CD14-positive monocyte (primary cell): ENCODE measurements at regions not wholly inside any gene's neighbourhood (a gene's known extent, or its start where the extent isn't known, plus 50 kb on each side); places are given as distances from the start of the nearest gene placed in this dataset.

Experiments
- DNase-seq, 3 donors: peaks; one replicate each; pipeline ENCODE4 v3.0.0-alpha.2; 2011 to 2022
- H2AFZ ChIP-seq: 2 replicates; pipeline ENCODE4 v1.6.0; 2012; ENCODE audit warnings: mild to moderate bottlenecking, low read depth, low read length, inconsistent platforms; ENCODE audit not compliant: insufficient read depth, poor library complexity, severe bottlenecking
- H3K27ac ChIP-seq, 2 donors: 1 replicate in 1 of 2; 2 replicates in 1 of 2; pipeline ENCODE4 v1.5.1; 2012 to 2013; ENCODE audit warnings: low read length in 2 of 2, control low read depth in 1 of 2, inconsistent platforms in 1 of 2, low read depth in 1 of 2, mild to moderate bottlenecking in 1 of 2
- H3K27me3 ChIP-seq, 2 donors: one replicate each; pipeline versions ENCODE4 v1.6.0 to v1.6.1; 2011 to 2013; ENCODE audit warnings: low read length in 2 of 2; ENCODE audit not compliant: control insufficient read depth in 2 of 2, insufficient read depth in 2 of 2
- H3K36me3 ChIP-seq, 2 donors: replicated peaks in 1 of 2; 1 replicate in 1 of 2; 2 replicates in 1 of 2; pipeline versions ENCODE4 v1.5.1 to v1.6.1; 2012 to 2013; ENCODE audit warnings: low read length in 2 of 2, control low read depth in 1 of 2, inconsistent platforms in 1 of 2, mild to moderate bottlenecking in 1 of 2; ENCODE audit not compliant: insufficient read depth in 2 of 2, control insufficient read depth in 1 of 2
- H3K4me1 ChIP-seq, 2 donors: 1 replicate in 1 of 2; 2 replicates in 1 of 2; pipeline versions ENCODE4 v1.5.1 to v1.6.1; 2012 to 2013; ENCODE audit warnings: low read length in 2 of 2, control low read depth in 1 of 2, inconsistent platforms in 1 of 2, mild to moderate bottlenecking in 1 of 2, moderate library complexity in 1 of 2; ENCODE audit not compliant: insufficient read depth in 2 of 2, control insufficient read depth in 1 of 2
- H3K4me2 ChIP-seq: replicated peaks from 2 replicates; pipeline ENCODE3; 2012; ENCODE audit warnings: low read length, moderate library complexity, mild to moderate bottlenecking; ENCODE audit not compliant: poor library complexity, severe bottlenecking; ENCODE audit errors: extremely low read depth
- H3K4me3 ChIP-seq, 3 experiments: fragments of 200-600 bp in 1 of 3; sonication (generic) in 1 of 3; replicated peaks in 1 of 3; 1 replicate in 2 of 3; 2 replicates in 1 of 3; pipeline ENCODE4 v1.5.1; 2011 to 2013; ENCODE audit warnings: low read length in 3 of 3, mild to moderate bottlenecking in 3 of 3, control low read depth in 2 of 3, low read depth in 2 of 3, inconsistent platforms in 1 of 3, moderate library complexity in 1 of 3
- H3K79me2 ChIP-seq: 2 replicates; pipeline ENCODE4 v1.6.0; 2012; ENCODE audit warnings: mild to moderate bottlenecking, control low read depth, inconsistent platforms, low read length, moderate library complexity; ENCODE audit not compliant: insufficient read depth
- H3K9ac ChIP-seq: 2 replicates; pipeline ENCODE4 v1.6.0; 2017; ENCODE audit warnings: low read length, mild to moderate bottlenecking; ENCODE audit not compliant: insufficient read depth, poor library complexity, severe bottlenecking
- H3K9me3 ChIP-seq, 2 donors: replicated peaks in 1 of 2; 1 replicate in 1 of 2; 2 replicates in 1 of 2; pipeline versions ENCODE4 v1.5.1 to v1.6.1; 2012 to 2013; ENCODE audit warnings: low read length in 2 of 2, control low read depth in 1 of 2; ENCODE audit not compliant: control insufficient read depth in 1 of 2, insufficient read depth in 1 of 2
- H4K20me1 ChIP-seq: 2 replicates; pipeline ENCODE4 v1.6.0; 2012; ENCODE audit warnings: mild to moderate bottlenecking, low read length, control low read depth, moderate library complexity; ENCODE audit not compliant: insufficient read depth
- H3K27ac Mint-ChIP-seq, 7 donors: one replicate each; pipeline ENCODE4 v1.8.0; 2020; ENCODE audit warnings: mild to moderate bottlenecking in 7 of 7, mixed read lengths in 7 of 7, moderate library complexity in 6 of 7, inconsistent platforms in 2 of 7
- H3K27me3 Mint-ChIP-seq, 3 donors: one replicate each; pipeline ENCODE4 v1.8.0; 2021 to 2022; ENCODE audit warnings: low read depth in 3 of 3, mild to moderate bottlenecking in 3 of 3, mixed read lengths in 3 of 3, moderate library complexity in 3 of 3, inconsistent platforms in 1 of 3
- H3K36me3 Mint-ChIP-seq, 2 donors: one replicate each; pipeline ENCODE4 v1.8.0; 2020; ENCODE audit warnings: mixed read lengths in 2 of 2, inconsistent platforms in 1 of 2, mild to moderate bottlenecking in 1 of 2
- H3K4me1 Mint-ChIP-seq: one replicate; pipeline ENCODE4 v1.8.0; 2020; ENCODE audit warnings: mild to moderate bottlenecking, mixed read lengths
- H3K4me3 Mint-ChIP-seq, 2 donors: one replicate each; pipeline ENCODE4 v1.8.0; 2020; ENCODE audit warnings: mild to moderate bottlenecking in 2 of 2, mixed read lengths in 2 of 2, moderate library complexity in 1 of 2
- H3K9me3 Mint-ChIP-seq, 7 donors: one replicate each; pipeline ENCODE4 v1.8.0; 2020 to 2022; ENCODE audit warnings: mixed read lengths in 7 of 7, mild to moderate bottlenecking in 6 of 7, moderate library complexity in 6 of 7, inconsistent platforms in 2 of 7
- CTCF ChIP-seq: fragments of 200-600 bp; IDR thresholded peaks from one replicate; pipeline ENCODE4 v1.8.0; 2022; ENCODE audit warnings: antibody characterized with exemption, mild to moderate bottlenecking
- WGBS: methylation state at CpG from one replicate; pipeline ENCODE4 v1.1.5; 2013; ENCODE audit warnings: missing lambda C conversion rate; ENCODE audit not compliant: insufficient coverage; 5-methylcytosine and 5-hydroxymethylcytosine counted together
- intact Hi-C, 2 donors: fragments of 100-400 bp; cut with micrococcal nuclease; formaldehyde crosslinking; loops; one replicate each; pipeline versions ENCODE4 v1.15.0 to v1.15.1; 2023

GRCh38 chr9:17881371-17881770 is 302.5 kb downstream of the SH3GL2 start:
- H3K9me3 Mint-ChIP-seq = peaks cover 0 to 3% (median 0%) of the 10 kb centered on the region in 7 donors
- H3K36me3 Mint-ChIP-seq = no peaks in the 10 kb centered on the region
- H4K20me1 ChIP-seq = no peaks in the 10 kb centered on the region
- H3K4me1 Mint-ChIP-seq = no peaks in the 10 kb centered on the region
- no peak overlapping the region for H2AFZ ChIP-seq
- H3K27ac Mint-ChIP-seq = no peak overlapping the region
- intact Hi-C loops = no loop called here
- H3K4me3 Mint-ChIP-seq = no peak overlapping the region
- no peak for TF ChIP-seq CTCF
- no peak overlapping the region for H3K4me3 ChIP-seq
- no peaks in the 10 kb centered on the region for H3K27me3 ChIP-seq
- 90% methylated on average over 6 of the region's 9 CpGs for WGBS
- no peak for DNase-seq
- no peaks in the 10 kb centered on the region for H3K9me3 ChIP-seq
- no peak overlapping the region for H3K9ac ChIP-seq
- no peak overlapping the region for H3K27ac ChIP-seq
- no peaks in the 10 kb centered on the region for H3K4me1 ChIP-seq
- H3K4me2 ChIP-seq = no peak overlapping the region
- no peaks in the 10 kb centered on the region for H3K79me2 ChIP-seq
- no peaks in the 10 kb centered on the region for H3K36me3 ChIP-seq
- peaks cover 0 to 1% (median 0%) of the 10 kb centered on the region in 3 donors for H3K27me3 Mint-ChIP-seq

DNA sequence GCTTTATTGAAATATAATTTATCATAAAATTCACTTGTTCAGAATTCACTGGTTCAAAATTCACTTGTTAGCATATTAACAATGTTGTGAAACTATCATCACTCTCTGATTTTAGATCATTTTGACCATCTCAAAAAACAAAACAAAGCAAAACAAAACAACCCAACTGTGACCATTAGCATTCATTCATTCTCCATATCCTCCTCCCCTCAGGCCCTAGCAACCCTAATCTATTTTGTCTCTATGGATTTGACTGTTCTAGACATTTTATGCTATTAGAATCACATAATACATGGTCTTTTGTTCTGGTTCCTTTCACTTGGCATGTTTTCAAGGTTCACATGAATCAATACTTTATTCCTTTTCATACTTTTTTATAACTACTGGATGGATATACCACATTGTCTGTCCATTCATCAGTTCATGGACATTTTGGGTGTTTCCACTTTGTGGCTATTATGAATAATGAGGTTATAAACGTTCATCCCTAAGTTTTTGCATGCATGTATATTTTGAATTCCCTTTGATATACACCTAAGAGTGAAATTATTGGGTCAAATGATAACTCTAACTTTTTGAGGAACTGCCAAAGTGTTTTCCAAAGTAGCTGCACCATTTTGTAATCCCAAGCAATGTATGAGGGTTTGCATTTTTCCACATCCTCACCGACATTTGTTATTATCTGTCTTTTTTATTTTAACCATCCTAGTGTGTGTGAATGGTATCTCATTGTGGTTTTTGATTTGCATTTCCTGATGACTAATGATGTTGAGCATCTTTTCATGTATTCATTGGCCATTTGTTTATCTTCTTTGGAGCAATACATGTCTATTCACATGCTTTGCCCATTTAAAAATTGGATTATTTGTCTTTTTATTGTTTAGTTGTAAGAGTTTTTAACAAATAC is 304.1 kb downstream of the SH3GL2 start:
- intact Hi-C loops = no loop called here
- Mint-ChIP-seq H3K27ac (no peak overlapping the region), H3K4me1 (no peaks in the 10 kb centered on the region), H3K27me3 (peaks cover 0 to 1% (median 0%) of the 10 kb centered on the region in 3 donors), H3K4me3 (no peak overlapping the region), H3K9me3 (peaks cover 0 to 5% (median 0%) of the 10 kb centered on the region in 7 donors), H3K36me3 (no peaks in the 10 kb centered on the region)
- no CpG with 5 or more reads among the region's 2 CpGs for WGBS
- Histone ChIP-seq H3K27ac (no peak overlapping the region), H3K79me2 (no peaks in the 10 kb centered on the region), H3K4me2 (no peak overlapping the region), H2AFZ (no peak overlapping the region), H3K4me1 (no peaks in the 10 kb centered on the region), H4K20me1 (no peaks in the 10 kb centered on the region), H3K36me3 (no peaks in the 10 kb centered on the region), H3K9me3 (no peaks in the 10 kb centered on the region), H3K4me3 (no peak overlapping the region), H3K27me3 (no peaks in the 10 kb centered on the region), H3K9ac (no peak overlapping the region)
- no peak for DNase-seq
- TF ChIP-seq CTCF = no peak
